NCI-H1092 treated with DMSO at 0.1 percent for 48 hours (cell line): ENCODE measurements at regions not wholly inside any gene's neighbourhood (a gene's known extent, or its start where the extent isn't known, plus 50 kb on each side); places are given as distances from the start of the nearest gene placed in this dataset.

ENCODE experiments used
- DNase-seq: peaks from one replicate; lab custom pipeline; 2025; lab: John Stamatoyannopoulos, UW

DNA sequence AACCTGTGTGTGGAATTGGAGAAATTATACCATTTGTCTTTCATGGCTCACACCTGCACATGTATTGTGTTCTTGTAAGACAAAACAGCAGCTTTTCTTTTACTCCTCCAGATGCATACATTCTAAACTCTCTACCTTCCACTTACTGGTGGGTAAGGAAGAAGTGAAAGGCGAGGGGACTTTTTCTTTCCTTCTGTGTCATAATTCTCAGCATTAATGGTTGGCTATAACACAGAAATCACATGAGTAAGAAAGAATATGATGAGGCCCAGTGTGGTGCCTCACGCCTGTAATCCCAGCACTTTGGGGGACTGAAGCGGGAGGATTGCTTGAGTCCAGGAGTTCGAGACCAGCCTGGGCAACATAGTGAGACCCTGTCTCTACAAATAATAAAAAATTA is 57.8 kb upstream of the SHANK2 start:
- no peak for DNase-seq

DNA sequence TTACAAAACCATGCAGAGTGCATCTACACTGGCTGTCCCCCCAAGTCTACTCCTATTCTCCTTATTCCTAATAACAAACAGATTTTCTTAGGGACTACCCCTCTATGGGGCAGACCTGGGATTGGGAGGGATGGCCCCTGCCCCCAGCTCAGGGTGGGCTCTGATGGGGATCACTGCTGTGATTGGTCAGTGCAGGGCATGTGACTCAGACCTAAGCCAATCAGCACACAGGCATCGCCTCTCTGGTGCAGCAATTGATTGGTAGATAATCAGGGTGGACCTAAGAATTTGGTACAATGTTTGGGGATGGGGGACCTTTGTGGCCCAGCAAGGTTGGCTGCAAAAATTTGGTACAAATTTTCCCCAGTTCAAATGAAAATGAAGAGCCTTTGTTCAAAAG is 57.2 kb upstream of the SHANK2 start:
- no peak for DNase-seq

DNA sequence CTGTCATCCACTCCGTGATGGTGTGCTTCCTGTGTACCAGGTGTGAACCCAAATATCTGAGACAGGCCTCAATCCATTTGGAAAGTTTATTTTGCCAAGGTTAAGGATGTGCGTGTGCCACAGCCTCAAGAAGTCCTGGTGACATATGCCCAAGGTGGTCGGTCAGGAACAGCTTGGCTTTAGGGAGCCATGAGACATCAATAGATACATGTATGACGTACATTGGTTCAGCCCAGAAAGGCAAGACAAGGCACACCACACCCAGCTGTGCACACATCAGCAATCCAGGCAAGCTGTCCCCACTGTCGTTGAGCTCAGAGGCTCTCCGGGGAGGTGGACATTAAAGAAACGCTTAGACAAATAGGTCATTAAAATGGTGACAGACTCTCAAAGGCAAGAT is 56.8 kb upstream of the SHANK2 start:
- no peak for DNase-seq

DNA sequence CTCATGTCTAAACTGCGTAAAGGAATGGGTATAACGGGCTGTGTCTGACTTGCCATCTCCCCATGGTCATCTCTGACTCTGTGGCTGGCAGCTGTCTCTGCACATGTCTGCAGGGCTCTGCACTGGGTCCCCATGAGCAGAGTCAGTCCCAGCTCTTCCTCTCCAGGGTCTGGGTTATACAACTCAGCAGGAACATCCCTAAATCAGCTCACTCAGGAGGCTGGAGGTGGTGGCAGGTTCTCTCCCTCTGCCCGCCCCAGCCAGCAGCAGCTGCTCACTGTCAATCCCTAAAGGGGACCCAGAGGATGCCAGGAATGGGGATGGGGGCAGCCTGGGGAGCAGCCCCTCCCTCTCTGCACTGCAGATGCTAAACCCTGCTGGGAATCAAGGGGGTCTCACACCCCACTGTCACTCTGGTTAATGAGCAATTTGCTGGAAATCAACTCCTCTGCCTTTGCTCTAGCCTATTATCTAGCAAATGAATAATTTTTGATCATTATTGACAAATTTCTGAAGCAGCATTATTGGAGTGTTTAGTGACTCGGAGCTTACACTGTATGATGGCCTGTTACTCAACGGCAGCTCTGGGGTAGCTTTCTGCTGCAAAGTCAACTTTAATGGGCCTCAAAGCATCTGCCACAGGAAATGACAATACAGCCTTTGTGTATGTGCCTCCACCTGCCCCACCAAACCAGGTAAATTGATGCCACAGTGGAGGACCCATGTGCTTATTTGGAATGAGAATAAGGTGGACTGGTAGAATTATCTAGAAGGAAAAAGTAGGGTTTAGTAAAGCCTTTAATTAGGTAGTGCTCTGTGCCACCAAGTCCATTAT is 55.7 kb upstream of the SHANK2 start:
- DNase-seq, result no peak

DNA sequence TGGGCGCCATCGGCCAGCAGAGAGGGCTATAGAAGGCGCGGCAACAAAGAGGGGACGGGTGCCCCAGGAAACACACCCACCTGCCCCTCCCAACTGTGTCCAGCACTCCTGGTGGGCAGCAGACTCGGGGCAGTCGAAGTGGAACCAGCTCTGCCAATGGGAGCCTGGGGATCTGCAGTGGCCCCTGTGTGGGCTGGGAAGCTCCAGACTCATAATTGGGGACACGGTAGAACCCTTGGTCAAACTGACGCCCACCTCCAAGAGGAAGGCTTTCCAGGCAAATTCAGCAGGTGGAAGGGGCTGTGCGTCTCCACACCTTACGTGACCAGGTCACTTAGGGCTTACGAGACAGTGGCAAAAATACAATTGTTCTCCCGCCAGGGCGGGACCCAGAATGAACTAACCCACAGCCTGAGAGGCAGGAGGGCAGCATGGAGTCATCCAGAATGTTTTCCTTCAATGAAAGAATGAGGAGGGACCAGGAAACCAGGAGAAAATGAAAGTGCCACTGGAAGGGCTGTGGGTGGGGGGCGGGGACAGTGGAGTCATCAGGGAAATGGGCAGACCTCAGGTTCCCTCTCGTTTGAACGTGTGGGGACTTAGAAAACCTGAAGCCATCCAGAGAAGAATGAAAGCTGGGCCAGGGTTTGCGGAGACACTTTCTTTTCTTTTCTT is 53.2 kb upstream of the SHANK2 start:
- DNase-seq, result no peak

DNA sequence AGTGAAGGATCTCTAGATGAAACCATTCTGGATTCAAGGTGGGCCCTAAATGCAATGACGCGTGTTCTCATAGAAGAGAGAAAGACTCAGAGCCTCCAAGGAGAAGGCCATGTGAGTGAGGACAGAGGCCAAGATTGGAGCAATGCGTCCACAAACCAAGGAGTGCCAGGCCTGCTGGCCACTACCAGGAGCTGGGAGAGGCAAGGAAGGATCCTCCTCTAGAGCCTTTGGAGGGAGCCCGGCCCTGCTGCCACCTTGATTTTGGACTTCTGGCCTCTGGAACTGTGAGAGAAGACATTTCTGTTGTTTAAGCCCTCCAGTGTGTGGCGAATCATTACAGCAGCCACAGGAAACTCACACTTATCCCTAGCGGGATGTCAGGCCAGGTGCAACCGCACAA is 52.7 kb upstream of the SHANK2 start:
- no peak for DNase-seq

DNA sequence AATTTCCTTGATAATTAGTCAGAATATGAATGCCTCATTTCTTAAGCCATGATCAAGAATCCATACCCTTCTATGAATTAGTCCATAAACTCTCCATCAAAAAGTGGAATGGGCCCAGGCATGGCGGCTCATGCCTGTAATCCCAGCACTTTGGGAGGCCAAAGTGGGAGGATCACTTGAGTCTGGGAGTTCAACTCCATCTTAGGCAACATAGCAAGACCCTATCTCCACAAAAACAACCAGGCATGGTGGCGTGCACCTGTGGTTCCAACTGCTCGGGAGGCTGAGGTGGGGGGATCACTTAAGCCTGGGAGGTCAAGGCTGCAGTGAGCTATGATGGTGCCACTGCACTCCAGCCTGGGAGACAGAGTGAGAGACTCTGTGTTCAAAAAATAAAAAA is 52.1 kb upstream of the SHANK2 start:
- no peak for DNase-seq

DNA sequence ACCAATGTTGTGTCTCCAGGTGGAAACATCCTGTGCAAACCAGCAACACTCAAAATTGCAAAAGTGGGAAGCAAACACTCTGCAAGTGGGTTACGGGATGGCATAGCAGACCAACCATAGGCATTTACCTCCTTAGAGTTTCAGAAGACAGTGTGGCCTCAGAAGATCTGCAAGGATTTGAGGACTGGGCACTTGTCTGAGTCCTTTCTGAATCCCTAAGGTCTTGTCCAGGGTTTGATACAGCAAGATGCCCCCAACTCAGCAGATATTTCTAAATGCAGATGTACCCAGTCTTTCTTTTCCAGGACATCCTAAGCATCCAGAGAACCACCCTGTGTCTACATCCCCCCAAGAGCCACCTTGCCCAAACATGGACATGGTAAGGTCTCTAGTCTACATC is 51.7 kb upstream of the SHANK2 start:
- no peak for DNase-seq

DNA sequence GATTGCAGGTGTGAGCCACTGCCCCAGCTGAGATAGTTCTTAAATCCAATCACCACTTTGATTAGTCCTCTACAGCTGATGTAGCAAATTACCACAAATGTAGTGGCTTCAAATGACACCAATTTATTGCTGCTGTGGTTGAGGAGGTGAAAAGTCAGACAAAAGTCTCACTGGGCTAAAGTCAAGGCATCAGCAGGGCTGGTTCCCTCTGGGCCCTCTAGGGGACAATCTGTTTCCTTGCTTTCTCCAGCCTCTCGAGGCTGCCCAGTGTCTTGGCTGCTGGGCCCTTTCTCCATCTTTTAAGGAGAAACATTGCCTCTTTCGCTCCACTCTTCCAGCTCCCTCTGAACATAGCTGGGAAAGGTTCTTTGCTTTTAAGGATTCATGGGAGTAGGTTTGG is 50.5 kb upstream of the SHANK2 start:
- no peak for DNase-seq

DNA sequence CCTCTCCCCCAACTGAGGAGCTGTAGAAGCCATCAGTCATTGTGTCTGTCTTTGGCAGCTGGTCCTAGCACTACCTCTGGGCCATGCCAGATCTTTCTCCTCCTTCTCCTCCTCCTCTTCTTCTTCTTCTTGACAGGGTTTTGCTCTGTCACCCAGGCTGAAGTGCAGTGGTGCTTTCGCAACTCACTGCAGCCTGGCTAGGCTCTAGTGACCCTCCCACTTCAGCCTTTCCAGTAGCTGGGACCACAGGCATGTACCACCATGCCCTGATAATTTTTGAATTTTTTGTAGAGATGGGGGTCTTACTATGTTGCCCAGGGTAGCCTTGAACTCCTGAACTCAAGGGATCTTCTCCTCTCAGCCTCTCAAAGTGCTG is 50.1 kb upstream of the SHANK2 start:
- no peak for DNase-seq
